ENCODE measurements at regions not wholly inside any gene's neighbourhood (a gene's known extent, or its start where the extent isn't known, plus 50 kb on each side); places are given as distances from the start of the nearest gene placed in this dataset.

DNA sequence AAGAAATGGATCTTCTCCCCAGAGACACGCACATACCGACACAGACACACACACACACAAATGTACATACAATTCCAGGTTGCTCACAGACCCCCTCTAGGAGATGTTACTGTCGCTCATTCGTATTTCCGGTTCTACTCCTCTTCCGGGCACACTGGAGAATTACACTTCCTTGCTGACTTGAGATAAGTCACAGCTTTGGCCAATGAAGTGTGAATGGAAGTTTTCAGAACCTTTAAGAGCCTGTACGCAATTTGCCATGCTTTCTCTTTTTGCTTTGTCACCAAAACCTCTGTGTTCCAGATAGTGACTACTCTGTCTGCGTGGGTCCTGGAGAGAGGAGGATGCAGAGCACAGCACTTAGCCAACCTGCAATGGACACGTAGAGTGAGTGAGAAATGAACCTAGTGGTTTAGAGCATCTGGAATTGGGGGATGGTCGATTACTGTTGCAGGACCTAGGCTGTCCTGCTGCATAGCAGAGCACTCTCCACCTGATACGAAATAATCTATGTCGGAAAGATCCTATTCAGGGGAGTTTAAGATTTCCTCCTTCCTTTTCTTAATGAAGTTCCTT lies 239.5 kb upstream of the TET2 start:
- no peak for TF ChIP-seq POLR2A (IDR thresholded peaks at IDR 0.05; ENCODE audit: low read depth)
- TF ChIP-seq EP300 (IDR thresholded peaks at IDR 0.05) = no peak
- TF ChIP-seq CTCF (IDR thresholded peaks at IDR 0.05) = no peak

Measured in esophagus muscularis mucosa (tissue), 4 donors.